ENCODE measurements at regions not wholly inside any gene's neighbourhood (a gene's known extent, or its start where the extent isn't known, plus 50 kb on each side); places are given as distances from the start of the nearest gene placed in this dataset.

DNA sequence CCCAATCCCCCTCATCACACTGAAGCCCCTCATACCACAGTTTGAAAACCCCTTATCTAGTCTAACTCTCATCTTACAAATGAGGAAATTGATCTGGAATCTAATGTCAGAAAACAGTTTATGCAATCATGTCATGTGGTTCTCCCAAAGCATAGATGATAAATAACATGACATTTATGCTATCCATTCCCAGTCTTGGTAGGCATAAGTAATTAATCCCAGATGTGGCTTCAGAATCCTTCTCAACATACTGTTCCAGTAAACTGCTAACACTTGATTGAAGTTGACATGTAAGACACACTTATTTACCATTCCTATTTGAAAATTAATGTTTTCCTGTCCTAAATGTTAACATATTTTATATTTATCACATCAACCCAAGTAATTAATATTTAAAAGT lies 168.7 kb downstream of the GALC start:
- no peak overlapping the region for H3K4me2 ChIP-seq (ENCODE audit: insufficient read depth, low read length)
- H3K27ac ChIP-seq (ENCODE audit: low read depth, low read length), result no peak overlapping the region
- H3K36me3 ChIP-seq (ENCODE audit: insufficient read depth, low read length), result no peaks in the 10 kb centered on the region
- H4K20me1 ChIP-seq (ENCODE audit: insufficient read depth, low read length), result no peaks in the 10 kb centered on the region
- H3K4me1 ChIP-seq (ENCODE audit: insufficient read depth, low read length), result no peaks in the 10 kb centered on the region
- H3K79me2 ChIP-seq (ENCODE audit: insufficient read depth, low read length), result no peaks in the 10 kb centered on the region
- H3K27me3 ChIP-seq (ENCODE audit: insufficient read depth, low read length), result no peaks in the 10 kb centered on the region
- TF ChIP-seq, protein P1, sequence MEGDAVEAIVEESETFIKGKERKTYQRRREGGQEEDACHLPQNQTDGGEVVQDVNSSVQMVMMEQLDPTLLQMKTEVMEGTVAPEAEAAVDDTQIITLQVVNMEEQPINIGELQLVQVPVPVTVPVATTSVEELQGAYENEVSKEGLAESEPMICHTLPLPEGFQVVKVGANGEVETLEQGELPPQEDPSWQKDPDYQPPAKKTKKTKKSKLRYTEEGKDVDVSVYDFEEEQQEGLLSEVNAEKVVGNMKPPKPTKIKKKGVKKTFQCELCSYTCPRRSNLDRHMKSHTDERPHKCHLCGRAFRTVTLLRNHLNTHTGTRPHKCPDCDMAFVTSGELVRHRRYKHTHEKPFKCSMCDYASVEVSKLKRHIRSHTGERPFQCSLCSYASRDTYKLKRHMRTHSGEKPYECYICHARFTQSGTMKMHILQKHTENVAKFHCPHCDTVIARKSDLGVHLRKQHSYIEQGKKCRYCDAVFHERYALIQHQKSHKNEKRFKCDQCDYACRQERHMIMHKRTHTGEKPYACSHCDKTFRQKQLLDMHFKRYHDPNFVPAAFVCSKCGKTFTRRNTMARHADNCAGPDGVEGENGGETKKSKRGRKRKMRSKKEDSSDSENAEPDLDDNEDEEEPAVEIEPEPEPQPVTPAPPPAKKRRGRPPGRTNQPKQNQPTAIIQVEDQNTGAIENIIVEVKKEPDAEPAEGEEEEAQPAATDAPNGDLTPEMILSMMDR (IDR thresholded peaks at IDR 0.05; ENCODE audit: extremely low read depth, low read depth, low read length), result no peak
- H3K9me3 ChIP-seq (ENCODE audit: low read depth, low read length), result peaks cover 2% of the 10 kb centered on the region
- no peak overlapping the region for H3K4me3 ChIP-seq (ENCODE audit: insufficient read depth, low read length)
- no peak overlapping the region for H2AFZ ChIP-seq (ENCODE audit: low read length)
- DNase-seq (ENCODE audit: insufficient read length, low spot score, missing footprints), result no peak

DNA sequence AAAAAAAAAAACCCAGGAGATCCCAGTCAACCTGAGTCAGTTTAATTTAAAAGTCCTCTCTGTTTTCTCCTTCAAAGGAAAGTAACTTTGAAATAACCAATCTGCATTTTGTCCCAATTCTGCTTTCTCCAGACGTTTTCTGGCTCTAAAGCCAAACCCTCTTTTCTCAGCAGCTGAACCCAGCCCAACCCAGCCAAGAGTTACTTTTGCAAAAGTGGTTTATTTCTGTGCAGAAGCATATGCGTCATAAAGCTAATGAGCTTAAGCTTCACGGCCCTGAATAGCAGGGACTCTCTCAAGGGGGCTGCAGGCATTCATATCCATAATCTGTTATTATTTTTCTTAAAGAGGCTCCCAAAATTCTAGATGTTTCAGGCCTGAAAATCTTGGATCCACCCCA lies 176.6 kb downstream of the GALC start:
- Histone ChIP-seq H3K27ac (ENCODE audit: low read depth, low read length) (no peak overlapping the region), H3K27me3 (ENCODE audit: insufficient read depth, low read length) (no peaks in the 10 kb centered on the region), H3K9me3 (ENCODE audit: low read depth, low read length) (peaks cover 2% of the 10 kb centered on the region), H3K79me2 (ENCODE audit: insufficient read depth, low read length) (no peaks in the 10 kb centered on the region), H3K4me1 (ENCODE audit: insufficient read depth, low read length) (no peaks in the 10 kb centered on the region), H2AFZ (ENCODE audit: low read length) (no peak overlapping the region), H3K4me2 (ENCODE audit: insufficient read depth, low read length) (no peak overlapping the region), H4K20me1 (ENCODE audit: insufficient read depth, low read length) (no peaks in the 10 kb centered on the region), H3K4me3 (ENCODE audit: insufficient read depth, low read length) (no peak overlapping the region), H3K36me3 (ENCODE audit: insufficient read depth, low read length) (no peaks in the 10 kb centered on the region)
- TF ChIP-seq, protein P1 (IDR thresholded peaks at IDR 0.05; ENCODE audit: extremely low read depth, low read depth, low read length), result no peak
- no peak for DNase-seq (ENCODE audit: insufficient read length, low spot score, missing footprints)

DNA sequence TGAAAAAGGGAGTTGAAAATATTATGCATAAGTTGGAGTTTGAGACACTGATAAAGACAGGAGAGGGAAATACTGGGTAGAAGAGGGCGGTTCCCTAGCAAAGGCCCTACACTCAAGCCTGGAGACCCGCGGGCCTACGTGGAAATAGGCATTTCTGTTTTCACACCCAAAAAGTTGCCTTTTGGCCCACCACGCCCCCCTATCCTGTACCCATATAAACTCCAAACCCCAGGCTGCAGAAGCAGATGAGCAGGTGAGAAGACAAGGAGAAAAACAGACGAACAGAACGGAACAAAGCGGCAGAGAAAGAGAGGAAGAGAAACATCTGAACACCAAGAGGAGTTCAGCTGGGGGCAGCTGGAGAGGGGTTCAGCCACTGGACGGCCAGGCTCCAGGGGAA lies 177.9 kb downstream of the GALC start:
- DNase-seq (ENCODE audit: insufficient read length, low spot score, missing footprints), result no peak
- H3K4me1 ChIP-seq (ENCODE audit: insufficient read depth, low read length), result no peaks in the 10 kb centered on the region
- no peak overlapping the region for H2AFZ ChIP-seq (ENCODE audit: low read length)
- H3K79me2 ChIP-seq (ENCODE audit: insufficient read depth, low read length), result no peaks in the 10 kb centered on the region
- H3K27me3 ChIP-seq (ENCODE audit: insufficient read depth, low read length), result no peaks in the 10 kb centered on the region
- no peak overlapping the region for H3K4me2 ChIP-seq (ENCODE audit: insufficient read depth, low read length)
- TF ChIP-seq, protein P1 (IDR thresholded peaks at IDR 0.05; ENCODE audit: extremely low read depth, low read depth, low read length), result no peak
- peaks cover 2% of the 10 kb centered on the region for H3K9me3 ChIP-seq (ENCODE audit: low read depth, low read length)
- H3K27ac ChIP-seq (ENCODE audit: low read depth, low read length), result no peak overlapping the region
- H3K36me3 ChIP-seq (ENCODE audit: insufficient read depth, low read length), result no peaks in the 10 kb centered on the region
- H4K20me1 ChIP-seq (ENCODE audit: insufficient read depth, low read length), result no peaks in the 10 kb centered on the region
- no peak overlapping the region for H3K4me3 ChIP-seq (ENCODE audit: insufficient read depth, low read length)

DNA sequence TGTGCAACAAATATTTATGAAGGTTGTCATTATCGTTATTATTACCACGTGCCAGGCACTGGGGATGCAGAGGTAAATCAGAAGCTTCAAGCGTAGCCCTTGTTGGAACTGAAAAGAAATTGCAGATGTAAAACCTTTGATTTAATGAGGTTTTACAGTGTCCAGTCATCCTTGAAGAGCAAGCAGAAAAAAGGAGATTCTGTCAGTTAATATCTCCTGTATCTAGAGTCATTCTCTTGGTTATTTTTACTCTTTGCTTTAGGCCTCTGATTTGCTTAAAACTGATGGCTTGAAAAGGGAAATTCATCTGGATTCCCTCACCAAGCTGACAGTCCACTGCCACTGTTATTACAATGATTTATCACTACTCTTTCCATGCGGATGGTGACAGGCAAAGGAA lies 179.3 kb downstream of the GALC start:
- peaks cover 2% of the 10 kb centered on the region for H3K9me3 ChIP-seq (ENCODE audit: low read depth, low read length)
- H3K4me3 ChIP-seq (ENCODE audit: insufficient read depth, low read length), result no peak overlapping the region
- H3K27me3 ChIP-seq (ENCODE audit: insufficient read depth, low read length), result no peaks in the 10 kb centered on the region
- H3K36me3 ChIP-seq (ENCODE audit: insufficient read depth, low read length), result no peaks in the 10 kb centered on the region
- H3K4me1 ChIP-seq (ENCODE audit: insufficient read depth, low read length), result no peaks in the 10 kb centered on the region
- TF ChIP-seq, protein P1 (IDR thresholded peaks at IDR 0.05; ENCODE audit: extremely low read depth, low read depth, low read length), result no peak
- no peaks in the 10 kb centered on the region for H3K79me2 ChIP-seq (ENCODE audit: insufficient read depth, low read length)
- no peak overlapping the region for H2AFZ ChIP-seq (ENCODE audit: low read length)
- H3K27ac ChIP-seq (ENCODE audit: low read depth, low read length), result no peak overlapping the region
- no peak overlapping the region for H3K4me2 ChIP-seq (ENCODE audit: insufficient read depth, low read length)
- no peak for DNase-seq (ENCODE audit: insufficient read length, low spot score, missing footprints)
- H4K20me1 ChIP-seq (ENCODE audit: insufficient read depth, low read length), result no peaks in the 10 kb centered on the region
